Keratinocyte (primary cell): ENCODE measurements at regions not wholly inside any gene's neighbourhood (a gene's known extent, or its start where the extent isn't known, plus 50 kb on each side); places are given as distances from the start of the nearest gene placed in this dataset.

Experiments used
- DNase-seq: peaks from one replicate; pipeline ENCODE4 v3.0.0-alpha.2; 2011; ENCODE audit warnings: low read depth, missing footprints, low spot score
- FAIRE-seq: peaks from 2 replicates; lab custom pipeline; 2011; peaks lifted over from hg19 to GRCh38; lab: Jason Lieb, UNC
- H2AFZ ChIP-seq: 2 replicates; pipeline ENCODE4 v1.6.0; 2012; ENCODE audit warnings: low read length, control low read depth, inconsistent platforms; ENCODE audit not compliant: control insufficient read depth
- H3K27ac ChIP-seq: 2 replicates; pipeline ENCODE4 v1.5.1; 2011; ENCODE audit warnings: low read length; ENCODE audit not compliant: control insufficient read depth, insufficient read depth
- H3K27me3 ChIP-seq: 3 replicates; pipeline ENCODE4 v1.6.0; 2011; ENCODE audit warnings: low read length; ENCODE audit not compliant: control insufficient read depth, insufficient read depth; ENCODE audit errors: extremely low read depth
- H3K36me3 ChIP-seq, 2 experiments: 2 replicates in 1 of 2; 3 replicates in 1 of 2; pipeline ENCODE4 v1.5.1; 2011; ENCODE audit warnings: low read length in 2 of 2, mild to moderate bottlenecking in 1 of 2; ENCODE audit not compliant: control insufficient read depth in 2 of 2, insufficient read depth in 2 of 2; ENCODE audit errors: extremely low read depth in 1 of 2
- H3K4me1 ChIP-seq: 3 replicates; pipeline ENCODE4 v1.5.1; 2011; ENCODE audit warnings: low read length; ENCODE audit not compliant: control insufficient read depth, insufficient read depth; ENCODE audit errors: extremely low read depth
- H3K4me2 ChIP-seq: 3 replicates; pipeline ENCODE4 v1.6.0; 2011; ENCODE audit warnings: low read depth, low read length; ENCODE audit not compliant: control insufficient read depth, insufficient read depth; ENCODE audit errors: extremely low read depth
- H3K4me3 ChIP-seq, 3 experiments: fragments of 200-600 bp in 1 of 3; sonication (generic) in 1 of 3; 2 replicates in 2 of 3; 3 replicates in 1 of 3; pipeline ENCODE4 v1.5.1; 2011 to 2016; ENCODE audit warnings: low read length in 3 of 3, mild to moderate bottlenecking in 3 of 3, control low read depth in 2 of 3, inconsistent platforms in 1 of 3, low read depth in 1 of 3, mixed read lengths in 1 of 3, mixed run types in 1 of 3, moderate library complexity in 1 of 3; ENCODE audit not compliant: control insufficient read depth in 2 of 3, insufficient read depth in 2 of 3; ENCODE audit errors: extremely low read depth in 1 of 3
- H3K79me2 ChIP-seq: 2 replicates; pipeline ENCODE4 v1.6.0; 2012; ENCODE audit warnings: low read length; ENCODE audit not compliant: control insufficient read depth, insufficient read depth
- H3K9ac ChIP-seq: 3 replicates; pipeline ENCODE4 v1.6.0; 2011; ENCODE audit warnings: low read length; ENCODE audit not compliant: control insufficient read depth, insufficient read depth; ENCODE audit errors: extremely low read depth
- H3K9me1 ChIP-seq: 3 replicates; pipeline ENCODE4 v1.6.0; 2011; ENCODE audit warnings: low read length; ENCODE audit not compliant: control insufficient read depth, insufficient read depth; ENCODE audit errors: extremely low read depth
- H3K9me3 ChIP-seq: 2 replicates; pipeline ENCODE4 v1.5.1; 2012; ENCODE audit warnings: low read depth, low read length; ENCODE audit not compliant: control insufficient read depth
- H4K20me1 ChIP-seq: 3 replicates; pipeline ENCODE4 v1.6.0; 2011; ENCODE audit warnings: low read length; ENCODE audit not compliant: control insufficient read depth, insufficient read depth; ENCODE audit errors: extremely low read depth
- EZH2 ChIP-seq: IDR thresholded peaks from one replicate; pipeline ENCODE4 v1.6.1; 2012; ENCODE audit warnings: inconsistent platforms, mild to moderate bottlenecking, low read length, moderate library complexity
- dilution Hi-C: fragments of 300-500 bp; cut with MboI; formaldehyde crosslinking; loops from one replicate; pipeline ENCODE4 v1.7.0; 2020; ENCODE audit warnings: low sequenced_read_pairs; ENCODE audit not compliant: extremely low pct_ligation_motif_present
- TF ChIP-seq, protein P1 (sequence below), 3 experiments: IDR thresholded peaks in 1 of 3; conservative IDR thresholded peaks in 1 of 3; optimal IDR thresholded peaks in 1 of 3; 2 replicates in 2 of 3; 3 replicates in 1 of 3; pipeline versions ENCODE3 to v1.5.1; 2011; ENCODE audit warnings: low read length in 3 of 3, mild to moderate bottlenecking in 3 of 3, moderate library complexity in 2 of 3, control low read depth in 1 of 3, inconsistent platforms in 1 of 3; ENCODE audit not compliant: insufficient read depth in 2 of 3; ENCODE audit errors: extremely low read depth in 1 of 3

DNA sequence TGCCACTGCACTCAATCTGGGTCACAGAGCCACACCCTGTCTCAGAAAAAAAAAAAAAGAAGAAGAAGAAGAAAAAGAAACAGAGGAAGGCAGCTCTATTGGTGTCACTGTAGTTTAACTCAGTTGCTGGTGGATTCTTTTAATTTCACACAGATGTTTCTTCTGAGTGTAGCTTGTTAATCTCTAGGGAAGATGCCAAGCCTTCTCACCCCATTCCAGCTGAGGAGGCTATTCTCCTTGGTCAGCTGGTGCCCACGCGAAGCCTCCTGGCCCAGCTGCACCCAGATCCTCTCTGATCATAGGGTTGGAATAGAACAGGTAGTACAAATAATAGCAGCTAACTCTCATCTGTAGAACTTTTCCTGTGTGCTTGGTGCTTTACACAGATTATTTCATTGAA lies 113.8 kb upstream of the SPRY4 start:
- no peak for TF ChIP-seq EZH2
- TF ChIP-seq, protein P1, sequence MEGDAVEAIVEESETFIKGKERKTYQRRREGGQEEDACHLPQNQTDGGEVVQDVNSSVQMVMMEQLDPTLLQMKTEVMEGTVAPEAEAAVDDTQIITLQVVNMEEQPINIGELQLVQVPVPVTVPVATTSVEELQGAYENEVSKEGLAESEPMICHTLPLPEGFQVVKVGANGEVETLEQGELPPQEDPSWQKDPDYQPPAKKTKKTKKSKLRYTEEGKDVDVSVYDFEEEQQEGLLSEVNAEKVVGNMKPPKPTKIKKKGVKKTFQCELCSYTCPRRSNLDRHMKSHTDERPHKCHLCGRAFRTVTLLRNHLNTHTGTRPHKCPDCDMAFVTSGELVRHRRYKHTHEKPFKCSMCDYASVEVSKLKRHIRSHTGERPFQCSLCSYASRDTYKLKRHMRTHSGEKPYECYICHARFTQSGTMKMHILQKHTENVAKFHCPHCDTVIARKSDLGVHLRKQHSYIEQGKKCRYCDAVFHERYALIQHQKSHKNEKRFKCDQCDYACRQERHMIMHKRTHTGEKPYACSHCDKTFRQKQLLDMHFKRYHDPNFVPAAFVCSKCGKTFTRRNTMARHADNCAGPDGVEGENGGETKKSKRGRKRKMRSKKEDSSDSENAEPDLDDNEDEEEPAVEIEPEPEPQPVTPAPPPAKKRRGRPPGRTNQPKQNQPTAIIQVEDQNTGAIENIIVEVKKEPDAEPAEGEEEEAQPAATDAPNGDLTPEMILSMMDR (optimal IDR thresholded peaks at IDR 0.05 in 1 of 3, IDR thresholded peaks at IDR 0.05 in 1 of 3, conservative IDR thresholded peaks at IDR 0.05 in 1 of 3; ENCODE audit: extremely low read depth in 1 of 3, insufficient read depth in 2 of 3, low read length in 3 of 3), result no peak
- Histone ChIP-seq H3K36me3 (no peaks in the 10 kb centered on the region), H3K4me1 (peaks cover 7% of the 10 kb centered on the region), H3K4me2 (no peak overlapping the region), H4K20me1 (no peaks in the 10 kb centered on the region), H3K27ac (no peak overlapping the region), H3K4me3 (no peak overlapping the region), H3K9ac (no peak overlapping the region), H2AFZ (no peak overlapping the region), H3K9me1 (no peaks in the 10 kb centered on the region), H3K27me3 (no peaks in the 10 kb centered on the region), H3K9me3 (no peaks in the 10 kb centered on the region), H3K79me2 (no peaks in the 10 kb centered on the region)
- DNase-seq, result no peak
- dilution Hi-C loops, result no loop called here
- no peak for FAIRE-seq

DNA sequence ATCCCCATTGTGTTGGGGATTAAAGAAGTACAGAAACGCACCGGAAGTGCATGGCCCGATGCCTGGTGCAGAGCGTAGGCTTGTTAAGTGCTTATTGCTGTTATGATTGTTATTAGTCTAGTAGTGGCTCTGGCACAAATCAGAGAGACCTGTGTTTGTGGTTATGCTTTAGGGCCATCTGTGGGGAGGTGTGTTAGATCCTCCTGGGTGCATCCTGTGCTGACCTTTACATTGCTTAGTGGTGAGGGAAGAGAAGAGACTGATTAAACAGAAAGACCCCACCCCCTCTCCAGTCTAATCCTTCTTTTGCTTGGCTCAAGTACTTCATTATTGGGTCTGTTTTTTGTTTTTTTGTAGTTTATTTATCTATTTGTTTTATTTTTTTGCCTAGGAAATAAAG lies 112.7 kb upstream of the SPRY4 start:
- H3K9me3 ChIP-seq, result no peaks in the 10 kb centered on the region
- H3K4me3 ChIP-seq, result no peak overlapping the region
- FAIRE-seq (no peak), DNase-seq (no peak)
- H3K27ac ChIP-seq, result no peak overlapping the region
- no peak overlapping the region for H3K4me2 ChIP-seq
- no peak overlapping the region for H2AFZ ChIP-seq
- dilution Hi-C loops, result no loop called here
- H3K79me2 ChIP-seq, result no peaks in the 10 kb centered on the region
- no peaks in the 10 kb centered on the region for H3K27me3 ChIP-seq
- no peak overlapping the region for H3K9ac ChIP-seq
- no peaks in the 10 kb centered on the region for H4K20me1 ChIP-seq
- no peaks in the 10 kb centered on the region for H3K9me1 ChIP-seq
- TF ChIP-seq, protein P1 (optimal IDR thresholded peaks at IDR 0.05 in 1 of 3, IDR thresholded peaks at IDR 0.05 in 1 of 3, conservative IDR thresholded peaks at IDR 0.05 in 1 of 3; ENCODE audit: extremely low read depth in 1 of 3, insufficient read depth in 2 of 3, low read length in 3 of 3), result no peak
- no peak for TF ChIP-seq EZH2
- H3K36me3 ChIP-seq, result no peaks in the 10 kb centered on the region
- H3K4me1 ChIP-seq, result peaks cover 17% of the 10 kb centered on the region
